ENCODE measurements at regions not wholly inside any gene's neighbourhood (a gene's known extent, or its start where the extent isn't known, plus 50 kb on each side); places are given as distances from the start of the nearest gene placed in this dataset.

GRCh38 chr4:186009976-186010375 lies 59.0 kb upstream of the TLR3 start:
- TF ChIP-seq EZH2phosphoT487 (IDR thresholded peaks at IDR 0.05; ENCODE audit: insufficient read depth, low read depth): no peak
- no peak for TF ChIP-seq EZH2 (IDR thresholded peaks at IDR 0.05; ENCODE audit: insufficient read depth, poor library complexity, severe bottlenecking)

Measured in GM23248 (cell line).